Stimulated activated CD8-positive, alpha-beta memory T cell treated with anti-CD3 and anti-CD28 coated beads, Interleukin-15, amount 100 ng/mL, for 1 hour (primary cell): ENCODE measurements at regions not wholly inside any gene's neighbourhood (a gene's known extent, or its start where the extent isn't known, plus 50 kb on each side); places are given as distances from the start of the nearest gene placed in this dataset.

Source experiments
- DNase-seq: peaks from one replicate; pipeline ENCODE4 v3.0.0-alpha.2; 2020; ENCODE audit warnings: low read depth

DNA sequence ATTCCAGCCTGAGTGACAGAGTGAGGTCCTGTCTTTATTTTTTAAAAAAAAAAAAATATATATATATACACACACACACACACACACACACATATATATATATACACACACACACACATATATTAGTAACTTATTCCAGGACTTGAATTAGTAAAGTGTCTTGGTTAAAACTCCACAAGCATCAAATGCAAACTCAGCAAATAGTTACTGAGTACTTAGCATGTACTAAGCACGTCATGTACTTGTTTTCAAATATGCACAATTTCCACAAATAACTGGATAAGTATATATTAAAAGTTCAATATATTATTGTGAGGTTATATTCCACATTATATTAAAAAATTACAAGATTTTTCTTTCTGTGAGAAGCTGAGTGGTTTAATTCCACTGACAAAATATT is 304.7 kb downstream of the ZEB2 start:
- no peak for DNase-seq

GRCh38 chr2:144213797-144214196 is 306.1 kb downstream of the ZEB2 start:
- no peak for DNase-seq

DNA sequence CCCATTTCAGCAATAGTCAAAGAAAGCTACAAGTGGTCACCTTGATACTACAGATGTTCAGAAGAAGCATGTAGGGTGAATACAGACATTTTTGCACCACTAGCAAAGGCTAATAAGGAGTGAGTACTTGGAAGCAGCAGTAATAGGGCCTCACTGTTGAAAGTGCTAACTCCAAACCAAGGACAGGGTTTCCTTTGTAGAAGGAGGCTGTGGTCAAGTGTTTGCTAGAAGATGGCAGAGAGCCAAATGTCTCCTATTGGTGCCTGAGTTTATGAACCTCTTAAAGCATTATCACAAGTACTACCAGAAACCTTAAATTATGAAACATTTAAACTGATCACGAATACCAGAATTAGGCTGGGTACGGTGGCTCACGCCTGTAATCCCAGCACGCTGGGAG is 308.1 kb downstream of the ZEB2 start:
- DNase-seq, result no peak

- no peak for DNase-seq
Observed at GRCh38 chr2:144211065-144211464, 308.9 kb downstream of the ZEB2 start.

DNA sequence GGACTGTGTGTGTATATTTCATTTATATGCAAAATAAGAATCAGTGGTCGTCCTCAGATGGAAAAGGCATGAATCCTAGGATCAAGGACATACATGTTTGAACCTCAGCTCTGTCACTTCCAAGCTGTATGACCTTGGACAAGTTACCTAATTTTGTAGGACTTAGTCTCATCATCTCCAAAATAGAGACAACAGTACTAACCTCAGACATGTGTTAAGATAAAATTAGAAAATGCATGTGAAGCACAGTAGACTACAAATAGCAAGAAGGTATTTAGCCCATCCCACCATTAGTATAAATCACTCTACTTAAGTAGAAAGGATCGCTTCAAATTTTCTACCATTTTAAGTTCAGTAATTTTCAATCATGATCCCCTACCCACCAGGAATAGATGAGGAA is 309.8 kb downstream of the ZEB2 start:
- DNase-seq, result no peak

DNA sequence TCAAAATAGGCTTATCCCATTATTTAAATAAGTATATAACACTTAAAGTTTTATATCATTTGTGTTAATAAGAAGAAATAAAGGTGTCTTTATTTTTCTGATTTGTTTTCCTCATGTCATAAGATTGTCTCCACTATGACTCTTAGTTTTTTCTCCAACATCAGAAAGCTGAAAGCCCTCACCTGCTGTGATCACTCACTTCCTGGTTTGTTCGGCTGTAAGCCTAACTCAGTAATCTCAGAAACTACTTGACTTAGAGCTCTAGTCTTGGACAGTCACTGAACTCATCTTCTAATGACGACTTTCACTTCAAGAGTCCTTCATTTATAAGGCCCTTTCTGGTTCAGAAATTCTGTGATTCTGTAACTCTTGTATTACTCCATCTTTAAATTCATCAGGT is 311.0 kb downstream of the ZEB2 start:
- no peak for DNase-seq

- no peak for DNase-seq
Observed at GRCh38 chr2:144206019-144206418, 313.9 kb downstream of the ZEB2 start.

GRCh38 chr2:144201868-144202468 is 318.0 kb downstream of the ZEB2 start:
- no peak for DNase-seq

- no peak for DNase-seq
Observed at GRCh38 chr2:144201126-144201525, 318.8 kb downstream of the ZEB2 start.

DNA sequence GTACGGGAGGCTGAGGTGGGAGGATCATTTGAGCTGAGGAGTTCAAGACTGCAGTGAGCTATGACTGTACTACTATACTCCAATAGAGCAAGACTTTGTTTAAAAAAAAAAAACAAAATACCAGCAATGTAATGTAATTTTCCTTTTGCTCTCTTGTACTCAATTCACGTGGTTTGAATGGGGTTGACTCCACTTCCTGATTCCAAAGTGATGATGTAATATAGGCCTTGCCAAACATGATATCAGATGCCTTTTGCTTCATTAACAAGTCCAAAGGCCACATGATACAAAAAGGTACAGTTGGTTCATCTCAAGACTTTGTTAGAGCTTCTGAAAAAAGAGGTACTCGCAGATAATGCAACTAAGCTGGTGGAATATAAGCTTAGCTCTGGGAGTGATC is 321.8 kb downstream of the ZEB2 start:
- DNase-seq, result no peak

- no peak for DNase-seq
Observed at GRCh38 chr2:144194326-144195071, 325.4 kb downstream of the ZEB2 start.

GRCh38 chr2:144190908-144191605 is 328.9 kb downstream of the ZEB2 start:
- no peak for DNase-seq

GRCh38 chr2:144183727-144184126 is 336.2 kb downstream of the ZEB2 start:
- peak; percentile 28 for DNase-seq

DNA sequence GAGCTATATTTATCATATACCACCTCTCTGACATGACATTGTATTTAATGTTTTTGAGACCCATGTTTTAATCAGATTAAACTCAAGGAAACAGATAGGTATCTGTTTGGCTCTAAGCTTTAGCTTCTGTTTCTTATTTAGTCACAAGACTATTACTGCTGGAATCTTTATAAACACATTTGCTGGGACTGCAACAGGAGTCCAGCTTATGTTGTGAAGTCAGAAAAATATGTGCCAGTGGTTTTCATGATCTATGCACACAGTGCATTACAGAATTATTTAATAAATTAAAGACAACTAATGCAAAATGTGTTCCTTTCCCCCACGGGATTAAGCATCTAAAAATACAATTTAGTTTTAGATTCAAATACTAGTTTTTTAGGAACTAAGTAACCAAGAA is 338.9 kb downstream of the ZEB2 start:
- DNase-seq, result no peak

DNA sequence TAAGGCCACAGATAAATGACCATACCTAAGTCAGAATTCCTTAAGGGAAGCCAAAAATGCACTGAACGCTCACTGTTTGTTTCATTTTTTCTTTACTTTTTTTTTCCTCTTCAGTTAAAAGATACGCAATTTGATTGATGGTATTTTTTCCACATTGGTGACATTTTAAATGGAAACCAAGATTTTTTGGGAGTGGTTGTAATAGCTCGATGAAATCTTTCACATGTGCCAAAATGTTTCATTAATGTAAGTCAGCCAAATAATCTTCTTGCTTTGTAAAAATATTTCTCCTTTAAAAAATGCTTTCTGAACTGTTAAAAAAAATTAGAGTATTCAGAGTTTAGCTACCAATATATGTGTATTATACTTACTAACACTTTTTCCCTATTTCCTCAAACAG is 339.8 kb downstream of the ZEB2 start:
- DNase-seq, result no peak

DNA sequence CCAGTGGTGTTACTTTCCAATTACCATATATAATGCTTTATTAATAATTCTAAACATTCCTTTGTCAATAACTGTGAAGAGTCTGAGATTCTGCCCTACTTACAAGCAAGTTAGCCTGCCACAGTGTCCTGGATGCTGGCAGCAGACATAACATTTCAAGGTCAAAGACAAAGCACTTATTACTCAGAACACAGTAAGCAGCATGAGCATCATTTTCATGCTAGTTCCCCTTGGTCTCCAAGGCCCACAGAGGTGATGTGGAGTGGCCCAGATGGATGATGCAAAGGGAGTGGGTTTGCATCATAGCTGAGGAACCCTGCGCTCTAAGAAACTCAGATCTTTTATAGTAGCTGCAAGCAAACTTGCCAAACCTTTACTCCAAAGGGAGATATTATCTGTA is 349.7 kb downstream of the ZEB2 start:
- no peak for DNase-seq

DNA sequence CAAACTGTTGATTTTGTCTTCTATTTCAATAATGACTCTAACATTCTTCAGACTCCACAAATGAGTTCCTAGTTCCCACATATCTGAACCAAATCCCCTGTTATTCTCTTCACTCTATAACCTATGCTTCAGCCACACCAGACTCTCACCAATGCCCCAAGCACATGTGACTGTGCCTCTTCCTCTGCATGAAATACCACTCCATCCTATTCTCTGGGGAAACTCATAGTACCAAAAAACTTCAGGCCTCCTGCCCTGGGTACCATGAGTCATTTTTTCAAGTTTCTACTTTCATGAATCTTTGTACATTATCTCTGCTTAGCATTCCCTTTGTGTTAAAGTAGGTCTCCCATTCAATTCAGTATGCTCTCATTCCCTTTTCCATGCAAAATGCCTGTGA is 353.2 kb downstream of the ZEB2 start:
- no peak for DNase-seq

DNA sequence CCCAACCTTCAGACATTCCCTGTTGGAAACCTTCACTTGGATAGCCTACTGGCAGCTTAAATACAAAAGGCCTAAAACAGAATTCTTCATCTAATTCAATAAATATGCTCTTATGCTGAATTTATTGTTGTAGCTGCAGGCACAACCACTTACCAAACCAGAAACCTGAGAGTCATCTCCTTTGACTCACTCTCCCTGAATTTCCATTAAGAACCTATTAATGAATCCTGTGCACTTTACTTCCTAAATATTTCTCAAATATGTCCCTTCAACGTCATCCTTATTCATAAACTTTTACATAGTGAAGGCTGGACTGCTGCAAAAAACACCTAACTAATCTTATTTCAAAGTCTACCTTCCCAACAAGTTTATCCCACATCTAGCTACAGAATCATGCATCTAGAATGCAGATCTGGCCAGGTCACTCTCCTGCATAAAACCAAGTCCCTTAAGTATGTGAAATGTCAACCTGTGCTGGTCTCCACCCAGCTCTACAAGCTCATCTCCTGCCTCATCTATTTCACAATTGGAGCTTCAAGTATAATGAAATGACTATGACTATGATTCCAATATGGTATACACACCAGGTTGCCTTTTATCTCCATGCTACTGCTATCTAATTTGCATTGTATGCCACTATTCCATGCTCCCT is 354.2 kb downstream of the ZEB2 start:
- DNase-seq, result no peak

DNA sequence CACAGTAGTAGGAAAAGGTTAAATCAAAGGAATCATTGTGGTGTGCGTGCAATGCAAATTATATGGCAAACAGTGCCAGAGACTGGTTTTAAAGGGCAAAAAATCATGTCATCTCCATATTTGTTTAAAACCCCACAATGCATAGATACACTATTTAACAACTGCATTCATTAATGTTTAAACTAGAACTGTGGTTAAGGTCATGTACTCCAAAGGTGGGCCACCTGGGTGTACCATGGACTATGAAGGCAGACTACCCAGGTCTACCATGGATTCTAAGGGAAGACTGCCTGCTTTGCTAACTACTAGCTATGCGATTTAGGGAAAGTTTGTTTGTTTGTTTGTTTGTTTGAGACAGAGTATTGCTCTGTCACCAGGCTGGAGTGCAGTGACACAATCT is 356.3 kb downstream of the ZEB2 start:
- no peak for DNase-seq

DNA sequence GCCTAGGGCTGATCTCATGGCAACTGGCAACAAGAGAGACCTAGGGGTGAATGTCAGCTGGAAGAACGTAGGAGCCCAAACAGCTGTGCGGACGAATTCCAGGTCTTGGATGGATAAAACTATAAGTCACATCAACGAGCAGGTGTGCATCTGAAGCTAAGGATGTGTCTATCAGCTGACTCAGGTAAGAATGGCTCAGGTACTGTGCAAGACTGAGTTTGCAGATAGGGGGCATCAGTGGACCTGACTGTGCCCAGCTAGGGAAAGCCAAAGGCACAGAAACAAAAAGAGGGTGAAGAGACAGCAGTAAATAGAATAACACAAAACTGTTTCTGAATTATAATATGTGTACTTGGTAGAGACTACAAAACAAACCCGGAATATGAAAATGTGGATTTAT is 357.3 kb downstream of the ZEB2 start:
- peak; percentile 25 for DNase-seq

GRCh38 chr2:144161061-144161460 is 358.9 kb downstream of the ZEB2 start:
- DNase-seq, result no peak

DNA sequence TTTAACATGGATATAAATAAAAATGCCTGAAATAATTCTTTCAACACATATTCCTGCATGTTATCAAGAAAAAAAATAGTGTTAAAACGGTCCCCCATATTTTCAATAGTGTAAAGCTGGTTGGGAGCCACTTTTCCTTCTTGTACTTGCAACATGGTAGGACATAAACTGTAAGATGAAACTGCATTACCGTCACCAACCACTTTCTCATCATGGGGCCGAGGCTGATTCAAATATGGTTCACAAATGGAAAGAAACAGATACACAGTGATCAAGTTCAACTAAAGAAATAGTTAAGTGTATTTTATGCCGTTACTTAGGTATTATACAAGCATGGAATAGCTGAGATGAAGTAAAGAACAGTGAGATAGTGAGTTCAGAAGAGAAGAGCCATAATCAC is 360.7 kb downstream of the ZEB2 start:
- no peak for DNase-seq

DNA sequence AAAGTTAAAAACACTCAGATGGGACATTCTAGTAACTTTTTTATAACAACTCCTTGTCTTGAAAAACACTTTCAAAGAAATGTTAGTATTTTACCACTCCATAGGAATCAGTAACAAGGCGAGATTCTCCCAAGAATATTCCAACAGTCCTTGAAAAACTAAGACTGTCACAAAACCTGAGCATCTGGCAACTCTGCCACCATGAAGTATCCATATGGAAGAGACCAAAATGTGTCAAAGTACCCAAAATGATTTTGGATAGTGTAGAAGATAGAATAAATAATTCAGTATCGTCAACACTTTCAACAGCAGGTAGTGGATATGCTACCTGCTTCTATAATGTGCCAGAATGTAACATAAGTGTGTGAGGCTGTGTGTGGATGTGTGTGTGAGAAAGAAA is 361.8 kb downstream of the ZEB2 start:
- DNase-seq, result no peak
